GM12875 (cell line): ENCODE measurements at regions not wholly inside any gene's neighbourhood (a gene's known extent, or its start where the extent isn't known, plus 50 kb on each side); places are given as distances from the start of the nearest gene placed in this dataset.

ENCODE experiments used
- H3K4me3 ChIP-seq: one replicate; pipeline ENCODE4 v1.5.1; 2011; ENCODE audit warnings: low read depth, low read length, control low read depth
- TF ChIP-seq, protein P1 (sequence below): IDR thresholded peaks from 2 replicates; pipeline ENCODE4 v1.5.1; 2011; ENCODE audit warnings: low read depth, mild to moderate bottlenecking, control low read depth, inconsistent platforms, low read length, moderate library complexity, borderline replicate concordance; ENCODE audit not compliant: insufficient read depth

DNA sequence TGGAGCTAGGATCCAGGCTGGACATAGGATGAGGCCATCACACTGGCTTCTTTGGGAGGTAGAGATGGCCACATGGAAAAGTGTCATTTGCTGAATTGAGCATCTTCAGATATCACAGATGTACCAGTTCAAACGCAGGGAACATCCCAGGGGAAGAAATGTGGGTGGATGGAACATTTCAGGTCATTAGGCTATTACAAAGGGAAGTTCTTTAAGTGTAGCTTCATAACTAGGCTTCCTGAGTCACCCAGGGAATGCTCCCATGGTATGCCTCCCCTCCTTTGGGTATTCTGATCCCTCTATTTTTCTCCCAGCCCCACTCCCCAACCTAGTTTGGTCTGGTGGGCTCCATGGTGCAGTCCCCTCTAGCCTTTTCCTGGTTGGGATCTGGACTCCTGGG is 69.8 kb upstream of the IRX3 start:
- no peak overlapping the region for H3K4me3 ChIP-seq
- TF ChIP-seq, protein P1, sequence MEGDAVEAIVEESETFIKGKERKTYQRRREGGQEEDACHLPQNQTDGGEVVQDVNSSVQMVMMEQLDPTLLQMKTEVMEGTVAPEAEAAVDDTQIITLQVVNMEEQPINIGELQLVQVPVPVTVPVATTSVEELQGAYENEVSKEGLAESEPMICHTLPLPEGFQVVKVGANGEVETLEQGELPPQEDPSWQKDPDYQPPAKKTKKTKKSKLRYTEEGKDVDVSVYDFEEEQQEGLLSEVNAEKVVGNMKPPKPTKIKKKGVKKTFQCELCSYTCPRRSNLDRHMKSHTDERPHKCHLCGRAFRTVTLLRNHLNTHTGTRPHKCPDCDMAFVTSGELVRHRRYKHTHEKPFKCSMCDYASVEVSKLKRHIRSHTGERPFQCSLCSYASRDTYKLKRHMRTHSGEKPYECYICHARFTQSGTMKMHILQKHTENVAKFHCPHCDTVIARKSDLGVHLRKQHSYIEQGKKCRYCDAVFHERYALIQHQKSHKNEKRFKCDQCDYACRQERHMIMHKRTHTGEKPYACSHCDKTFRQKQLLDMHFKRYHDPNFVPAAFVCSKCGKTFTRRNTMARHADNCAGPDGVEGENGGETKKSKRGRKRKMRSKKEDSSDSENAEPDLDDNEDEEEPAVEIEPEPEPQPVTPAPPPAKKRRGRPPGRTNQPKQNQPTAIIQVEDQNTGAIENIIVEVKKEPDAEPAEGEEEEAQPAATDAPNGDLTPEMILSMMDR, result no peak

DNA sequence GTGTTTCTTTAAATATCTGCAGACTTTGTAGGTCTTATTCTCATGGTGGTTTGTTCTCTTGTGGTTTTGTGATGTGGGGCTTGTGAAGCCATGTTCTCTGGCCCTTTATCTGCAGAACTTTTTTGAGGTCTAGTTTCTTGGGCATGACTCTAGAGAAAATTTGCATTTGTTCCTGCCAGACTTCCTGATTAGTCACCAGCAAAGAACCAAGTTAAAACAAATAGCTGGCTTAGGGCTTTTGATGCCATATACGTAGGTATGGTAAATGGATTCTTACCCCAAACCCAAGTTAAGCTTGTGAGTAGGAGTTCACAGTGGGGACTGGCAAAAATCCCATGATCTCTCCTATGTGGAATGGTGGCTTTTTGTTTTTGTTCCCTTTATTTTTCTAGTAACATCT is 68.7 kb upstream of the IRX3 start:
- H3K4me3 ChIP-seq, result no peak overlapping the region
- TF ChIP-seq, protein P1, result no peak

DNA sequence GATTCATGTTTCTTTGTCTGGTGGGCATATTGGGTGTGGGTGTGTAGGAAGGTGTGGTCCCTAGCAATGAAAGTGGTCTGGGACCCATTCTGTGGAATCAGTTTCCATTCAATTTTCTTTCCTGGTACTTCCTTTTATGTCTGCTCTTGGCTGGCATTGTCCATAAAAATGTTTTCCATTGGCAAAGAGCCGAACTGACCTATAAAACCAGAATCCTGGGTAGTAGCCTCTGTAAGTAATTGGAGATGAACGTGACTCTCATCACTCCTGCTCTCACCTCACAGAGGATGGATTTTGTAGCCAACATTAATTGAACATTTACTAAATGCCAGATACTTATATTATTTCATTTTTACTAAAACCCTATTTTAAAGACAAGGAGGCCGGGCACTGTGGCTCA is 66.5 kb upstream of the IRX3 start:
- no peak overlapping the region for H3K4me3 ChIP-seq
- TF ChIP-seq, protein P1, result no peak

DNA sequence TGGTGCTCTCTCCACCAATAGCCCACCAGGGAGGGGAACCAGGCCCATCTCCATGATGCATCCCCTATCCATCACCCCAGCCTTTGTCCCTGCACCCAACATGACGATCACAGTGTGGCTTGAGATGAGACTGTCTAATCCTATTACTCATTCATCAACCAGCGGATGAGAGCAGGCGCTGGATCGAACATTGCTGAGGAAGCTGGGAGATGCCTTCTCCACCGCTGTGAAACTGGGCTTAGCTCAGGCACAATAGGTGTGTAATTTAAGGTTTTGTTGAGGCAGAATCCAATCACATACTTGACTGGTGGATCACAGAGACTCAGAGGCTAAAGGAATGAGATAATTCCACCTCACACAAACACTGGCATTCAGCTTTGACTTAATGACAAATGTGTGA is 64.6 kb upstream of the IRX3 start:
- TF ChIP-seq, protein P1, result no peak
- H3K4me3 ChIP-seq, result no peak overlapping the region

DNA sequence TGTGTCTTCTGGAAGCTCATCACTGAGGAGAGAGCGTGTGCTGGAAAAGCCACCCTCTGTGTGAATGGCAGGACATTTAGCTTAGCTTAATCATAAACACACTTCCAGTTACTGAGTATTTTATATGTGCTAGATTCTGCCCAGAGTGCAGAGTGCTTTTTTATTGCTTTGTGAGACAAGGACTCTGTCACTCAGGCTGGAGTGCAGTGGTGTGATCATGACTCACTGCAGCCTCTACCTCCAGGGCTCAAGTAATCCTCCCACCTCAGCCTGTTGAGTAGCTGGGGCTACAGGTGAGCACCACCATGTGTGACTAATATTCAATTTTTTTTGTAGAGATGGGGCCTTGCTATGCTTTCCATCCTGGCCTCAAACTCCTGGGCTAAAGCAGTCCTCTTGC is 61.4 kb upstream of the IRX3 start:
- TF ChIP-seq, protein P1, result no peak
- H3K4me3 ChIP-seq, result no peak overlapping the region

DNA sequence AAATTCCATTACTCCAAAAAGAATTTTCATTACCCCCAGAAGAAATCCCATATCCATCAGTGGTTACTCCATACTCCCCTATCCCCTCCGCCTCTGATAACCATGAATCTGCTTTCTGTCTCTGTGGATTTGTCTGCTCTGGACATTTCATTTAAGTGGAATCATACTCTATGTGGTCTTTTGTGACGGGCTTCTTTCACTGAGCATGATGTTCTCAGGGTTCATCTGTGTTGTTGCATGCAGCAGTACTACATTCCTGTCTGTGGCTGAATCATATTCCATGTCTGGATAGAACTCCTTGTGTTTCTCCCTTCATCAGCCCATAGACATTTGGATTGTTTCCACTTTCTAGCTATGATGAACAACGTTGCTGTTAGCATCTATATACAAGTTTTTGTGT is 59.5 kb upstream of the IRX3 start:
- TF ChIP-seq, protein P1, result no peak
- no peak overlapping the region for H3K4me3 ChIP-seq

DNA sequence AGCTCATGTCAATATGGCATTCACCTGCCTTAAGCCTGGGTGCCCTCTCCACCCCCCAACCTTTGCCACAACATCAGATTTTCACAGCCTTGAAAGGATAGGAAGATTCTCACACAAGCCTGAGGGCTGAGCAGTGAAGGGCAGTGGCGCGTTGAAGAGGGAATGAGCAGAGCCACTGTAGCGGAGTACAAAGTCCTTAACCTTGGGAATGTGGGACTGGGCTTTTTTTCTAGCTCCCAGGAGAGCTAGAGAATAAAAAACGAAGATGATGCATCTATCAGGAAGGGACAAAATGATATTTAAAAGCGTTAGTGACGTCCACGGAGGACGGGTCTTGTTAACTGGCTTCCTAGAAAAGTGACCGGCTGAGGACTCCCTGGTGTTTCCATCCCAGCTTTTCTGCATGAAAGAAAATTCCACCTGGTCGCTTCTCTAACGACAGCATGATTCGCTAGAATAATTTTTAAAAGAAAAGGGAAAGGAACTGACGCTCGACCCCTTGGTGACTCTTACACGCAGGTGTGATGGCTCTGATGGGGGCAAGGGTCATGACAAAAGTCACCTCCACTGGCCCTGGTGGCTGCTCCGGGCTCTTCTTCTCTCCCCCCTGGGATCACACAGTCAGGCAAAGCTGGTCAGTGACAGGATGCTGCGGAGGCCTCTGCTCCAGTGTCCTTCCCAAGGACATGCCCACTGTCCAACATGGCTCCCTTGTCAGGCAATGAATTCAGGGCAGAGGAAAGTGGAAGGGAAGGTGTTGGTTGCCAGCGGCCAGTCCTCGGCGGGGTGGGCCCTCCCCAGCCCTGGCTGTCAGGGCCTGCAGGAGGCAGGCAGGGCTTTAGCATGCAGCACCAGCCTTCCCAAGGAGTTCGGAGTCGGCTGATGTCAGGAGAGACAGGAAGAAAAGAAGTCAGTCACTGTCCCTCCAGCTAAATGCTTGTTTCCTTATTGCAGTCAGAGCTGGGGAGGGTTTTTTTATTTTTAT is 58.4 kb upstream of the IRX3 start:
- TF ChIP-seq, protein P1, result no peak
- no peak overlapping the region for H3K4me3 ChIP-seq
